Omental fat pad (tissue), 3 donors: ENCODE measurements at regions not wholly inside any gene's neighbourhood (a gene's known extent, or its start where the extent isn't known, plus 50 kb on each side); places are given as distances from the start of the nearest gene placed in this dataset.

Experiments used
- ATAC-seq: fragments of 150-250 bp; one replicate; pipeline ENCODE4 v1.9.1; 2016; ENCODE audit warnings: mild to moderate bottlenecking, moderate library complexity; ENCODE audit not compliant: low FRiP score
- DNase-seq: peaks from one replicate; pipeline ENCODE4 v3.0.0-alpha.2; 2019; ENCODE audit warnings: low spot score
- TF ChIP-seq, protein P1 (sequence below), 3 donors: fragments of 450-650 bp; IDR thresholded peaks; one replicate each; pipeline ENCODE4 v1.5.1; 2016 to 2017; ENCODE audit warnings: antibody characterized with exemption in 3 of 3, mild to moderate bottlenecking in 3 of 3, moderate library complexity in 2 of 3

DNA sequence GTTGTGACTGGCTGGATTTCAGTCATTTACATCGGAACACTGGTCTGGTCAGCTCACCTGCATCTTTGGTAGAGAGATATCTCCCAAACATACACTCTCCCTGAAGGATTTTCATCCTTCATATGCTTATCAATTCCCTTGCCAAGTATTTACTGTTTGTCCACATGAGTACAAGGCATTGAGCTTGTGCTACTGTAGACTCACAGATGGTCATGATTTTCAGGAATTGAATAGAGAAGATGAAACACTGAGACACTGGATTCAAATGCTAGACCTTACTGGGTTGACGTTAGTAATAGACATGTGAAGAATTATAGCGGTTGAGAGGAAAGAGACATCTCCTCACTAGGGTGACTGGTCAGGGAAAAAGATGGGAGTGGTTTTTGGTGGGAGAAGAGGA lies 62.9 kb upstream of the ABL1 start:
- DNase-seq (no peak), ATAC-seq (no peak)
- TF ChIP-seq, protein P1, sequence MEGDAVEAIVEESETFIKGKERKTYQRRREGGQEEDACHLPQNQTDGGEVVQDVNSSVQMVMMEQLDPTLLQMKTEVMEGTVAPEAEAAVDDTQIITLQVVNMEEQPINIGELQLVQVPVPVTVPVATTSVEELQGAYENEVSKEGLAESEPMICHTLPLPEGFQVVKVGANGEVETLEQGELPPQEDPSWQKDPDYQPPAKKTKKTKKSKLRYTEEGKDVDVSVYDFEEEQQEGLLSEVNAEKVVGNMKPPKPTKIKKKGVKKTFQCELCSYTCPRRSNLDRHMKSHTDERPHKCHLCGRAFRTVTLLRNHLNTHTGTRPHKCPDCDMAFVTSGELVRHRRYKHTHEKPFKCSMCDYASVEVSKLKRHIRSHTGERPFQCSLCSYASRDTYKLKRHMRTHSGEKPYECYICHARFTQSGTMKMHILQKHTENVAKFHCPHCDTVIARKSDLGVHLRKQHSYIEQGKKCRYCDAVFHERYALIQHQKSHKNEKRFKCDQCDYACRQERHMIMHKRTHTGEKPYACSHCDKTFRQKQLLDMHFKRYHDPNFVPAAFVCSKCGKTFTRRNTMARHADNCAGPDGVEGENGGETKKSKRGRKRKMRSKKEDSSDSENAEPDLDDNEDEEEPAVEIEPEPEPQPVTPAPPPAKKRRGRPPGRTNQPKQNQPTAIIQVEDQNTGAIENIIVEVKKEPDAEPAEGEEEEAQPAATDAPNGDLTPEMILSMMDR (IDR thresholded peaks at IDR 0.05): no peak

GRCh38 chr9:130774183-130774582 lies 60.9 kb upstream of the ABL1 start:
- ATAC-seq (no peak), DNase-seq (no peak)
- TF ChIP-seq, protein P1 (IDR thresholded peaks at IDR 0.05): no peak

DNA sequence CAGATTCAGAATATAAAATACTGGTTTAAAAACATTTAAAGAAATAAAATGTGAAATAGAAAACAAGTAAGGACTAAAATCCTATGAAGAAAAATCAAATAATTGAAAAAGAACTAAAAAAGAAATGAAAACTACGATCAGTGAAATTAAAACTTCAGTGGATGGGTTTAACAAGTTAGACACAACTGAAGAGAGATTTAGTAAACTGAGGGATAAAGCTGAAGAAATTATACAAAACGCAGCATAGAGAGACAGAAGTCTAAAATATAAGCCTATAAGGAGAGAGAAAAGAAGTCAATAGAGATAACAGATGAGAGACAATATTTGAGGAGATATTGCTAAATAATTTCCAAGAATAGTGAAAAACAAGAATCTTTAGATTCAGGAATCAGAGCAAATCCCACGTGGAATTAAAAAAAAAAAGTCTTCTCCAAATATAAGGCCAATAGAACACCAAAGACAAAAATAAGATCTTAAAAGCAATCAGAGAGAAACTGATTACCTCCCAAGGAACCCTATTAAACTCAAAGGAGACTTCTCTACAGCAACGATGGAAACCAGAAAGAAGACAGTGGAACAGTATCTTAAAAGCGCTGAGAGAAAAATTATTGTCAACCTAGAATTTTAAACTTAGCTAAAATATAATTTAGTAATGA lies 59.6 kb upstream of the ABL1 start:
- DNase-seq (no peak), ATAC-seq (no peak)
- TF ChIP-seq, protein P1 (IDR thresholded peaks at IDR 0.05): no peak

DNA sequence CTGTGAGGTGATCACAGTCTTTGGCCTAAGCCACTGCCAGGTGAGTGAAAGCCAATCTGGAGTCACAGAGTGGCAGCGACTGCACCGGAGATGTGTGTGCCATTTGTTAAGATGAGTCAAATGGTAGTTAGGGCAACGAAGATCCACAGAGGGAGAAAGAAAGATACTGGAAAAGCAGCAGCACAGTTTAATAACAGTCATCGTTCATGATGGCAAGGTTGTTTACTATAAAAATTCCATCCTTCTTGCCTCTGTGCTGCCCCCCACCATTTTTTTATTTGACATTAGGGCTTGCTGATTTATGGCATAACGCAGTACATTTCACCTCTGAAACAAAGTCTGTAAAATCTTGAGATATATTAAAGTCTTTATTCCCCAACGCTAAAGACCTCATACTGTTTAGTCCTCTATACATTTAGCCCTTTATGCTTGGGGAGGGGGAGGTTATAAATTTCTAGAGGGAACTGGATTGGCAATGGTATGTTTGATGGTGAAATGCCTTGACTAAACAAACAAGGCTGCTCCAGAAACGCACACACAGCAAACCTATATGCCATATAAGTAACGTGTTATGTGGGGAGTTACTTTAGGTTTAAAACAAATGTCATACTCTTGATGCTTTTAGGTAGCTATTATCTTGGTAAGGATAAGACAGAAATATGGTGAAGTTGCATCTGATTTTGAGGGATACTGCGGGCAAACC lies 55.8 kb upstream of the ABL1 start:
- TF ChIP-seq, protein P1 (IDR thresholded peaks at IDR 0.05): no peak
- DNase-seq (no peak), ATAC-seq (no peak)

- DNase-seq: no peak
- TF ChIP-seq, protein P1 (IDR thresholded peaks at IDR 0.05): no peak
- peak; percentile 29 for ATAC-seq
Observed at GRCh38 chr9:130780415-130780814, 54.6 kb upstream of the ABL1 start.

GRCh38 chr9:130780865-130781504 lies 54.1 kb upstream of the ABL1 start:
- ATAC-seq (peak; percentile 95), DNase-seq (peak; percentile 38)
- TF ChIP-seq, protein P1 (IDR thresholded peaks at IDR 0.05): no peak
